GM19467 (cell line): ENCODE measurements at regions not wholly inside any gene's neighbourhood (a gene's known extent, or its start where the extent isn't known, plus 50 kb on each side); places are given as distances from the start of the nearest gene placed in this dataset.

Experiments
- ATAC-seq: cut with Tn5 transposase; IDR thresholded peaks from one replicate; pipeline ENCODE4 v1.9.1; 2021; ENCODE audit warnings: mild to moderate bottlenecking, moderate library complexity; ENCODE audit not compliant: unreplicated experiment

GRCh38 chrX:20397587-20397986, 130.9 kb upstream of the RPS6KA3 start:
- ATAC-seq: no peak

- no peak for ATAC-seq
Measured at GRCh38 chrX:20394451-20394850, 127.7 kb upstream of the RPS6KA3 start.

GRCh38 chrX:20393944-20394343, 127.2 kb upstream of the RPS6KA3 start:
- ATAC-seq: no peak

DNA sequence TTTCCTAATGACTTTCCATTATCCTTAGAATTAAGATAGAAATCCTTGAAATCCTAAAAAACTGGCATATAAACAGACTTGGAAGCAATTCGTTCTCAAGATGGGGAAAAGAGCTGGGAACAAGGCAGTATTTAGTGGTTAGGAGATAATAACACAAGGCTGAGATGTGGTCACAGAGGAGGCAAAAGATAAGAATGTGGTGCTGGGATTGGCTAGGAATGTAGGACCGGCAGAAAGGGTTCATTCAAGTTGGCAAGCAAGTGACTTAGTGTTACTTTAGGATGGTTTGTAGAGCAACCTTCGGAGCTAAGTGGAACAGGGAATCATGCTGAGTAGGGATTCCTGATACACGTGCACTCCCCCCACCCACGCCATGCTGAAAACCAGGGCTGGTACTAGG, 121.9 kb upstream of the RPS6KA3 start:
- no peak for ATAC-seq

DNA sequence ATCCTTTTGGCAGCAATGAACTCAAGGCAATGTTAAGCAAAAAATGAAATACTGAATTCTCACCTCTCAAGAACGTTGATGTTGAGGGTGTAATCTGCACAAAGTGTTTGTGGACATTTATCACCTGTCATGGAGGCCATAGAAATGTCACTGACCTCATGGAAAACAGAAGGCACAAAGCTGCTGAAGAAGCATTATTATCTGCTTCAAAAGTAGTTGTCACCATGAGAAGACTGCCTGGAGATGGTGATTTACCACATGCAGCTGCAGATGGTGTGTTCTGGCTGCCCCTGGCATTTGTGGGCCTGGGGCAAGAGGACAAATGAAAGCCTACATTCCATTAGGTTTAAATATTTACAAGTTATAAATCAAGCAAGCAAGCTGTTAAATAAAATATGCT, 116.8 kb upstream of the RPS6KA3 start:
- ATAC-seq: no peak

DNA sequence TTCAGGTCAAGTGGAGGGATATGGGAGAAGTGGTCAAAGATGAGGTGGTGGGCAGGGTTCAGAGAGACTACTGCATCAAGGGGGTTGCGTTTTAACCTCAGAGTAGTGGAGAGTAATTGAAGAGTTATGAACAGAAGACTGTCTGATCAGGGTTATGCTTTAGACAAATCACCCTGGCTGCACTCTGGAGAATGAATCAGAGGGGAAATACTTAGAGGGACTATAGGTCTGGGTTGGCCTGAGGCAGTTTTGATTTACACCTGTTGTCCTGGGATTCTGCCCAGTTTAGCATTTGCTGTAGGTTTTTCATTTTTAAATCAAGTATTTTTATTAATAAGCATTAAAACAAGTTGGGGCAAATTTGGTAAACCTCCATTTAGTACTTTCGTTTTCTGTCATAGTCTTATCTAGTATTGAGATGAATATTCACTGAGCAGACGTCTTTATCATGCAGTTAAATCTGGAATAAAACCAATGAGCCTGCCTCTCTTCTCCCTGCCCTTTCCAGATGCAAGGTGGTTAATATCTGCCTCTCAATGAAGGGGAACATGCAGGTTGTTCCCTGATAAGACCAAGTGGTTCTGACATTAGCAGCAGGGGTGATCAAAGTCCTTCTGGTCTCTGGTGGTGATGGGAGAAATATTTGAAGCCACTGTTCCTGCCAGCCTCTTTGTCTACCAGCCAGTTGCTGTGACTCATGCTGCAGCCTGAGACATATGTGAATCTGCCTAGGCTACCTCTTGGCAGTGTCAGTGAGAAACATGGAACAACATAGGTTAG, 116.0 kb upstream of the RPS6KA3 start:
- ATAC-seq: no peak

GRCh38 chrX:20382082-20382481, 115.4 kb upstream of the RPS6KA3 start:
- ATAC-seq: no peak

- peak; percentile 53 for ATAC-seq
Measured at GRCh38 chrX:20378233-20378920, 111.7 kb upstream of the RPS6KA3 start.

DNA sequence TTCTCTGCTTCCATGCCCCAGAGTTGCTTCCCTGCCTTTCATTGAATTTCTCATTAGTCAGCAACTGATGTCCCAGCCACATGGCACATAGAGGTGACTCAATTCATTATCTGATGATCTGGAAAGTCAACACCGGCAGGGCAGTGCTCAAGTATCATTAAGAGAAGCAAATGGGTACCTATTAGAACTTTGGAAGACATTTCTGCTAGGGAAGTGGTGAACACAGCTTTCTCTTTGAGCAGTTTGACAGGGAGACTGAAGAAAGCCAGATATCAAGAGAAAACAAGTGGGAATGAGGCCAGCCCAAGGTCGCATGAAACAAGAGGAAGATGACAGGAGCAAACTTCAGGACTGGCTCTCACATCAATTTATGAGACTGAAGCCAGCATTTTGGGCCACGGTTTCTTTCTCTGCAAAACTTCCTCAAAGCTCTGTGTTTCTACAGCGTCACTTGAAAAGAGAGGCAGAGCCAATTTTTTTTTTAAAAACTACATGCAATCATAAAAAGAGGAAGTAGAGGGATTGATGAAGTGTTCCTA, 108.3 kb upstream of the RPS6KA3 start:
- no peak for ATAC-seq

DNA sequence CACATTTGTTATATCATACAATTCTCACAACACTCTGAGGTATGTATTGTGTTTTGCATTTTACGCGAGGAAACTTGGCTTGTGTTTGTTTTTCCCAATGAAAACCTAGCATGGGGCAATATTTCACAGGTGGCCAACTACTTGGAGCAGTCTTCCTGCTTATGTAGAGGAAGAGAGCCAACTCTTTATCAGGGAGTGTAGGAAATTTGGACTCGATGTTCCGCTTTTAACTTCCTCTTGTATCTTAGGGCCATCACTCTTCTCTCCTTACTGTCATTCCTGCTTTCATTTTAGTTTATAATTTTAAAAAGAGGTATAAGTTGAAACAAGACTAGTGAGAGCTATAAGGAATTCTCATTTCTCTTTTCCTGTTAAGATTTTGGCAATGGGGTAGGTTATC, 107.7 kb upstream of the RPS6KA3 start:
- ATAC-seq: no peak

DNA sequence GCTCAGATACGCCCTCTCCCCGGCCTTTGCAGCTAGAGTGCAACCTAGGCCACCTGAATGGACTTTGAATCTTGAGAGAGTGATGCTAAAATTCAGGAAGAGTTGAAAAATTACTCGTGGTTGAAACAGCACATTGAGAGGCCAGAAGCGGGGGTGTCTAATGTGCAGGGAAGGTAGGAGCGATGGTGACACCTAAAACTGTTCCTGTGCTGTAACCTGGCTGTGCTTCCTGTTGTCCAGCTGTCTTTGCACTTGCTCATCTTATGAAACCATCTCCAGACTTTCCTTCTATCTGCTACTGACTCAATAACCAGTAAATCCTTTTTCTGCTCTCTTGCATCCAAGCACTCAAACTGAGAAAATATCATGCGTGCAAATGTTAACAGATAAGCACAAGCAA, 106.4 kb upstream of the RPS6KA3 start:
- ATAC-seq: no peak

GRCh38 chrX:20372533-20372932, 105.8 kb upstream of the RPS6KA3 start:
- ATAC-seq: no peak

DNA sequence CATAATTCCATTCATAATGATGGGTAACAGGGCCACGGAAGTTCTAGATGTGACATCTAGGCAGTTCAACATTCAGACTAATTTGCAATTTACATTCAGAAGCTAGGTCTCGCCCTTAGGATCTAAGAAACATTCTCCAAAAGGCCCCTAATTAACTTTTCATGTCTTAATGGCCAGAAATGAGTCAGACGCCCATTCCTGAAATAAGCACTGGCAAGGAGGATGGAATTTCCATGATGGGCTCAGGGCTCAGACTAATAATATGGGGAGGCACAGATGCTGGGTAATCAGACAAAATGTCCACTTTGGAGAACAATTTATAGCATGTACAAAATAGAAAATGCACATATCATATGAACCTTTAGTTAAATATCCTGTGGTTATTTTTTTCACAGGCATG, 102.8 kb upstream of the RPS6KA3 start:
- ATAC-seq: no peak

GRCh38 chrX:20364238-20364637, 97.5 kb upstream of the RPS6KA3 start:
- ATAC-seq: no peak

DNA sequence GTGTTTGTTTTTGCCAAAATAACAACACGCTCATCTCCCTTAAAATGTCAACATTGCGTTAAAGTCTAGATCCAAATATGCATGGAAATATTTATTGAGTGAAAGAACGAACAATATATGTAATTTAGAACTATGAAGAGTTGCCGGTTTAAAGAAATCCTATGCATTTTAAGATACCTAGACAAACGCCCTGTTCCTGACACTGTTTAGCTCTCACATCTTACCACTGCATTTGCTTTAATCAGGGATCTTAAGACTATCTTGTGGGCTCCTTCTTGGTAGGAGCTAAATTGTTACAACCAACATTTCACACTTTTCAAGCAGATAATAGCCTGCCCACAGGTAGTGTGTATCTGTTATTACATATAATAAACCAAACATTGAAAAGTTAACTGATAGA, 96.6 kb upstream of the RPS6KA3 start:
- no peak for ATAC-seq

DNA sequence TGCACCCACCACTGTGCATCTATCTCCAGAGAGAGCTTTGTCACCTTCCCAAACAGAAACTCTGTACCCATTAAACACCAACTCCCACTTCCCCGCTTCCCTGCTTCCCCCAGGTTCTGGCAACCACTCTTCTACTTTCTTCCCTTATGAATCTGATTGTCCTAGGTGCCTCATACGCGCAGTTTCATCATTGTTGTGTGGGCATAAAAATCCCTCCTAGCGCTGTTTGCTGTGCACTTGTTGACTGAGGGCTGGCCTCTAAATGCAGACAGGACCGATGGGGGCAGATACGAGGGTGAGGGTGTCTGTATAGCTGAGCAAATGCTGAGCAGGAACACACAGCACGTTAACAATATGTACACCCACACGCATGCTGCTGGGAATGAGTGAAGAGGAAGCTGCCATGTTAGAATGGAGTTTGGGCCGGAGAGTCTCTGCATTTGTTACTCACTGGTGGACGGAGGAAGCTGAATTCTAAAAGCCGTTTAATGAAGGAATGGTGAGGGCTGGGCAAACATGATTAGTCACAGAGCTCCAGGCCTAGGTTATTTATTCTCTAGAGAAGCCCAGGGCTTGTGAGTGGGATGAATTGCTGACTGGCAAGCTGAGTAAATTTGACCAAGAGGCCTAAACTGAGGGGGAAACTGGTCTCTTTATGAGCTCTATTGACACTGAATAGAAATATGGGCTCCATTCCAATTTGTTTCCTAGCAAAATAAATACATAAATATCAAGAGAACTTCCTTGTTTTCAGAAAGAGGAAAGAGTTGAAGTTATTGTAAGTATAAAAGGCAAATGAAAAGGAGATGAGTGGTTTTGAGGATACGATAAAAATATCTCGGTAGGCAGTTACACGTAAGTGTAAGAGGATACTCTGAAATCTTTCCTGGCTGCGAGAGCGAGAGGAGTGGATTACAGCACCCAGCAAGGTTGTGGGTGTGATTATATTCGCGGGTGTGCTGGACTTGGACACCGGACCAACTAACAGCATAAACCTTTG, 95.9 kb upstream of the RPS6KA3 start:
- no peak for ATAC-seq

- ATAC-seq: no peak
Measured at GRCh38 chrX:20361890-20362262, 95.2 kb upstream of the RPS6KA3 start.

DNA sequence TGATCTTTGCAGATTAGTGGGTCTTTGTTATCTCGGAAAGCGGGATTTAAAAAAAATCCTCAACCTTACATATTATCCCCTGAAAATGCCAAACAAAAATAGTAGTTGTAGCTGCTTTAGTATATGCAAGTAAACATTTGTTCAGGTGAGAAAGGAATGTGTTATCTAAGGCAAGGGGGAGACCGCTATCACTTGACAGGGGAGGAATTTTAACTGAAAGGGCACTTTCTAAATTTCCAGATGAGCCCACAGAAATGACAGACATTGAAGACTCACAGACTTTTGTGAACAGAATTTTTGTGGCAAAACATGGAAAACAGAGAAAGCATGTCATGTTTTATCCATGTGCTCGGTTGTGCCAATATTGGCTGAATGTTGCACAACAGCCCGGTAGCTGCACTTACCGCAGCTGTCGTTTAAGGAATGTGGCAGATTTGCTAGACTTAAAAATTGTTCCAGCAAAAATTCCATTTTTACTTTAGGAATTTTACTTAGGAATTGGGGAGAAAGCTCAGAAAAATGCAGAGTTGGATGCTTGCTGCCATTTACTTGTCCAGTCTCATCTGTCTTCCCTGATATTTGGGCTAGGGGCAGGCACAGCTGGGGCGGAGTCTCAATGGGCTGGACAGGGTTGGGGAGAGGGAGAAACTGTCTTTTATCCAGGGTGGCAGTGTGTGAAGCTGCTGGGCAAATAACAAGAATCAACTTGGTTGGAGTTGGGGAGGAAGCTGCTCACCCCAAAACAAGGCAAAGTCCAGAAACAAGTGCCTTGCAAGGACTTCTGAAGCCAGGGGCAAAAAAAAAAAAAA, 94.6 kb upstream of the RPS6KA3 start:
- no peak for ATAC-seq

- ATAC-seq: no peak
Measured at GRCh38 chrX:20355187-20355586, 88.5 kb upstream of the RPS6KA3 start.

DNA sequence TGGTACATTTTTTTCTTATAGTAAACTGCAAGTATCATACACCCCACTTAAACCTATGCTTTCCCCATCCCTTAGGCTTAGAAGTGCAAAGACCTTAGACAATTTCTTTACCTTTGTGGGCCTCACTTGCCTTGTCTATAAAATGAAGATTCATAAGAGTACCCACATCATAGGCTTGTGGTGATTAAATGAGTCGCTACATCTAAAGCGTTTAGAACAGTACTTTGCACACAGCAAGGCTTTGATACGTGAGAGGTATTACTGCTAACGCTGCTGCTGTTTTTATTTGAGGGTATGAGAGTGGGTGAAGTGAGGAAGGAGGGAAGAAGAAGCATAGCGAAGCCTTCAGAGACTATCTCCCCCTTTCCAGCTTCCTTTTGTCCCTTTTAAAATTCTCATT, 87.8 kb upstream of the RPS6KA3 start:
- ATAC-seq: no peak
